Mesothelial cell of epicardium (in vitro differentiated cells): ENCODE measurements at regions not wholly inside any gene's neighbourhood (a gene's known extent, or its start where the extent isn't known, plus 50 kb on each side); places are given as distances from the start of the nearest gene placed in this dataset.
"Not testable (repeated sequence)": the region's sequence is repeated elsewhere in the genome, so short reads cannot be mapped to it uniquely, and the experiment has no call there.

Experiments
- DNase-seq, 2 experiments: peaks; one replicate each; pipeline ENCODE4 v3.0.0; 2021; ENCODE audit warnings: low spot score in 2 of 2; ENCODE audit not compliant: unreplicated experiment in 2 of 2
- H3K27ac Mint-ChIP-seq: 2 replicates; pipeline ENCODE4 v1.8.0; 2021; ENCODE audit warnings: mixed read lengths
- H3K27me3 Mint-ChIP-seq: 2 replicates; pipeline ENCODE4 v1.8.0; 2021; ENCODE audit warnings: low read depth, mixed read lengths
- H3K36me3 Mint-ChIP-seq: 2 replicates; pipeline ENCODE4 v1.8.0; 2021; ENCODE audit warnings: mixed read lengths
- H3K4me1 Mint-ChIP-seq: 2 replicates; pipeline ENCODE4 v1.8.0; 2021; ENCODE audit warnings: mixed read lengths
- H3K4me3 Mint-ChIP-seq: 2 replicates; pipeline ENCODE4 v1.8.0; 2021; ENCODE audit warnings: mild to moderate bottlenecking, moderate library complexity, mixed read lengths
- H3K9me3 Mint-ChIP-seq: 2 replicates; pipeline ENCODE4 v1.8.0; 2021; ENCODE audit warnings: mixed read lengths
- TF ChIP-seq, protein P1 (sequence below): fragments of 200-600 bp; sonication (generic); IDR thresholded peaks from one replicate; pipeline ENCODE4 v1.5.0; 2021; ENCODE audit warnings: antibody characterized with exemption; ENCODE audit not compliant: unreplicated experiment

DNA sequence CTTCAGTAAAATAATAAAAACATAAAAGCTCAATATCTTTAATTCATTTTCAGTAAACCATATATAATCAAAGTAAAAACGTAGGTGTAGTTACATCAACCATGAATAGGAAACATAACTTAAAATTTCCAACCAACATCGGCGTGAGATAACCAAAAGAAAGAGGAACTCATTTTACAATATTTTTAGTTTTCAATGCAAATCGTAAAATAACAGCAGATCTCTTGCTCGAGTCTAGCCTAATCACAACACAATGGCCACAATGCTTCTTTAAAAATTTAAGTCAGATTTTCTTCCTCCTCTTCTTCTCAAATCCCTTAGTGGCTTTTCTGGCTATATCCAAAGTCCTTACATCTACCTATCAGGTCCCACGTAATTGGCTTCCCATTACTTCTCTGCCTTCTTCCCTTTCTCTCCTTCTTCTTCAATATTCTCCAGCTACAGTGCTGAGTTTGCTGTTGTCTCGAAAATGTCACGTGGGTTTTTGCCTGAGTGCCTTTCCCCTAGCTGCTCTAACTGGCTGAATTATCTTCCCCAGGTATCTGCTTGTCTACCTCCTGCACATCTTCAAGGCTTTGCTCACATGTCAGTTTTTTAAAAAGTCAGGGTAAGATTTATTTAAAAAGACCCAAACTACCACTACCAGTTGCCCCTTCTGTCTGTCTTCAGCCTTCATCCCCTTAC is 90.9 kb upstream of the BANK1 start:
- Mint-ChIP-seq H3K4me3 (no peak overlapping the region), H3K9me3 (no peaks in the 10 kb centered on the region), H3K27me3 (no peaks in the 10 kb centered on the region), H3K27ac (no peak overlapping the region), H3K36me3 (no peaks in the 10 kb centered on the region), H3K4me1 (no peaks in the 10 kb centered on the region)
- no peak for DNase-seq
- TF ChIP-seq, protein P1, sequence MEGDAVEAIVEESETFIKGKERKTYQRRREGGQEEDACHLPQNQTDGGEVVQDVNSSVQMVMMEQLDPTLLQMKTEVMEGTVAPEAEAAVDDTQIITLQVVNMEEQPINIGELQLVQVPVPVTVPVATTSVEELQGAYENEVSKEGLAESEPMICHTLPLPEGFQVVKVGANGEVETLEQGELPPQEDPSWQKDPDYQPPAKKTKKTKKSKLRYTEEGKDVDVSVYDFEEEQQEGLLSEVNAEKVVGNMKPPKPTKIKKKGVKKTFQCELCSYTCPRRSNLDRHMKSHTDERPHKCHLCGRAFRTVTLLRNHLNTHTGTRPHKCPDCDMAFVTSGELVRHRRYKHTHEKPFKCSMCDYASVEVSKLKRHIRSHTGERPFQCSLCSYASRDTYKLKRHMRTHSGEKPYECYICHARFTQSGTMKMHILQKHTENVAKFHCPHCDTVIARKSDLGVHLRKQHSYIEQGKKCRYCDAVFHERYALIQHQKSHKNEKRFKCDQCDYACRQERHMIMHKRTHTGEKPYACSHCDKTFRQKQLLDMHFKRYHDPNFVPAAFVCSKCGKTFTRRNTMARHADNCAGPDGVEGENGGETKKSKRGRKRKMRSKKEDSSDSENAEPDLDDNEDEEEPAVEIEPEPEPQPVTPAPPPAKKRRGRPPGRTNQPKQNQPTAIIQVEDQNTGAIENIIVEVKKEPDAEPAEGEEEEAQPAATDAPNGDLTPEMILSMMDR, result no peak

DNA sequence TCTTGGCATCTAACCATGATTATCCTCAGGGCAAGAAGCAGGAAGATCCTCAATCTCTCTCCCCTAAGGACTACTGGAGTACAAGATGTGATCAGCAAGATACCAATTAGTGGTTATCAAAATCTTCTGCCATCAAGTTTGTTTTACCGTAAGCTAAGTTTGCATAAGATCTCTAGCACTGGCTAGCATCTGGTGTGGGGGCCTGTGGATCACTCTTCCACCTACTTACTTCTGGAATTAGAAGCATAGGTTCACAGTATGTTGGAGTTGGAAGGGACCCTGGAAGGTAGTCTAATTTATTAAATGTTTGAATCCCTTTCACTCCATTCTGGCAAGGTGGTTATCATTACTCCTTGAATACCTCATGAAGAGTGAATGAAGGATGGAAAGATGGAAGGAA is 93.3 kb upstream of the BANK1 start:
- H3K9me3 Mint-ChIP-seq, result no peaks in the 10 kb centered on the region
- H3K27me3 Mint-ChIP-seq, result no peaks in the 10 kb centered on the region
- no peak for DNase-seq
- no peak overlapping the region for H3K4me3 Mint-ChIP-seq
- TF ChIP-seq, protein P1, result no peak
- H3K27ac Mint-ChIP-seq, result no peak overlapping the region
- H3K4me1 Mint-ChIP-seq, result peaks cover 7% of the 10 kb centered on the region
- no peaks in the 10 kb centered on the region for H3K36me3 Mint-ChIP-seq

DNA sequence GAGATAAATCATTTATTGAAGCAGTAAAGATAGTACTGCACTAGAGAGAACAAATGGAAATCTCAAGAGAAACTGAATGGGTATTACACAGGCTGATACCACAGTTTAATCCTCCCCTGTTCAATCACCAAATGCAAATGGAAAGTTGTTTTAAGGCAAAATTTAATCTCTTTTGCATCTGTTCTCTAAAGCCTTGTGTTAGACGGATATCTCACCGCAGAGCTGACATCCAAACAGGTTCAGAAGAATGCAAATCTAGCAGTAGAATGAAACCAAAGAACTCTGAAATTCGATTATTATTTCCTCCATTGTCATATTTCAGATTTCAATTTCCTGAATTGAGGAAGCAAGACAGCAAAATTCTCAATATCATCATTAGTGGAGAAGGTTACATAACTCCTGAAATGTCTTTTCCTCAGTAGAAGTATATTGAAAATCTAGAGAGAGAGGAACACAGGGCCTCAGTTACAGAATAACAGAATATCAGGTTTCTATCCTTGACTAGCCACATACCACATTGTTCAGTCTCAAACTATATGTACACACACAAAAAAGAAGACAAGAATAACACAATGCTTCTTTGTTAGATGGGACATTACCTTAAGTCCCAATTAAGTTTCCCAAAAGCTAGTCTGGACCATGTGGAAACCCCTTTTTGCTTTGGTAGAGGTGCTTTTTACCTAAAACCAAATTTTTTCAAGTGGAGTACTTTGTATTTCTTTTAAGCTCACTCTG is 94.1 kb upstream of the BANK1 start:
- TF ChIP-seq, protein P1, result no peak
- H3K9me3 Mint-ChIP-seq, result no peaks in the 10 kb centered on the region
- H3K27me3 Mint-ChIP-seq, result no peaks in the 10 kb centered on the region
- no peak for DNase-seq
- peaks cover 7% of the 10 kb centered on the region for H3K4me1 Mint-ChIP-seq
- no peak overlapping the region for H3K4me3 Mint-ChIP-seq
- H3K27ac Mint-ChIP-seq, result no peak overlapping the region
- H3K36me3 Mint-ChIP-seq, result no peaks in the 10 kb centered on the region

DNA sequence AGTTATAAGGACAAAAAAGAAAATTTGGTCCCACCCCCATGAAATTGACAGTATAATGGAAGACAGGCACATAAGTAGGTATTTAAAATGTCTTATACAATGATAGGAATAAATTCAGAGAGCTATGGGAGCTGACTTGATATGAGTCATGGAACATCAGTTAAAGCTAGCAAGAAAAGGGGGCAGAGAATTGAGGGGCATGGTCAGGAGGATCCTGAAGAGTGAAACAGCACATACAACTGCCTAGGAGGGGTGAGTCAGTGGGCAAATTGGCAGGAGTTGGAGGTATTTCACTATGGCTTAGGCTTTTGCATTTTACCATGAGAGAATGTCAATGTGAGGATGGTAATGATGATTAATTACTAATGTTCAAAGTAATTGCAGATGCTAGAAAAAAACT is 95.4 kb upstream of the BANK1 start:
- Mint-ChIP-seq H3K4me1 (peaks cover 7% of the 10 kb centered on the region), H3K9me3 (no peaks in the 10 kb centered on the region), H3K36me3 (no peaks in the 10 kb centered on the region), H3K27ac (no peak overlapping the region), H3K4me3 (no peak overlapping the region), H3K27me3 (peaks cover 2% of the 10 kb centered on the region)
- no peak for DNase-seq
- TF ChIP-seq, protein P1, result no peak

DNA sequence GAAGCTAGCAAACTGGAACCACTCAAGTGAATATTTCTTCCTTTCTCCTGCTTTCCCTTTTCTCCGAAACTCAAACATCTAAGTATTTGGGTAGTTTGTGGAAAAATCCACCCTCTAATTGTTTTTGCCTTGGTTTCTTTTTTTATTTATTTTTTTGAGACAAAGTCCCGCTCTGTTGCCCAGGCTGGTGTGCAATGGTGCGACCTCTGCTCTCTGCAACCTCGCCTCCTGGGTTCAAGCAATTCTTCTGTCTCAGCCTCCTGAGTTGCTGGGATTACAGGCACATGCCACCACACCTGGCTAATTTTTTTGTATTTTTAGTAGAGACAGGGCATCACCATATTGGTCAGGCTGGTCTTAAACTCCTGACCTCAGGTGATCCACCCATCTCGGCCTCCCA is 96.1 kb upstream of the BANK1 start:
- H3K36me3 Mint-ChIP-seq, result not testable (repeated sequence)

DNA sequence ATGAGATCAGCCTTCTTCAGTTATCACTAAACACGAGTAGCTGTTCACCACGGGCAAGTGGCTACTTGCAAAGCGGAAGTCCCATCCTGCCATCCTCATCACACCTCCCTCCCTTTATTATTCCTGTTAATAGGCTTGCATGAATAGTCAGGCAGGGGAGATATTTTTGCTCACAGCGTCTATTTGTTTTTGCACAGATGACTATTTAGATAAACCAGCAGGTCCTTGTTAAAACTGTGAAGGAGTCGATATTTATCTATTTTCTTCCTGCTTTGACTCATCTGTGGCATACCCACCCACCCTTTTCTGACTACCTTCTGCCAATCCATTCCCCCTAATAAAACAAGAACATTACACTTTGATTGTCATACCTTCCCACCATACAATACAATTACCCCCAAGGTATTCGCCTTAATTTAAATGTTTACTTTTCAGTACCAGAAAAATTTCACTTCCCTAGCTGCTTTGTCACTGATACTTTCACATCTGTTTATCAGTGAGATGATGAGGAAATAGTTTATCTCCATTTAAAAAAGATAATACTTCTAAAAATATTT is 96.6 kb upstream of the BANK1 start:
- Mint-ChIP-seq H3K36me3 (no peaks in the 10 kb centered on the region), H3K27me3 (peaks cover 2% of the 10 kb centered on the region), H3K27ac (no peak overlapping the region), H3K9me3 (no peaks in the 10 kb centered on the region), H3K4me3 (no peak overlapping the region), H3K4me1 (peaks cover 7% of the 10 kb centered on the region)
- TF ChIP-seq, protein P1, result no peak
- no peak for DNase-seq

More for the DNA sequence above, 96.1 kb upstream of the BANK1 start:
- not testable (repeated sequence) for H3K4me1 Mint-ChIP-seq, H3K27ac Mint-ChIP-seq, H3K27me3 Mint-ChIP-seq, DNase-seq, H3K4me3 Mint-ChIP-seq, H3K9me3 Mint-ChIP-seq
